MM.1S (cell line): ENCODE measurements at regions not wholly inside any gene's neighbourhood (a gene's known extent, or its start where the extent isn't known, plus 50 kb on each side); places are given as distances from the start of the nearest gene placed in this dataset.
A peak's percentile ranks its signal among the peaks of the same experiment; 100 is the strongest.

Experiments
- DNase-seq: peaks from one replicate; pipeline ENCODE4 v3.0.0-alpha.2; 2015
- H2AFZ ChIP-seq: fragments of 300-600 bp; sonication (generic); 2 replicates; pipeline ENCODE4 v1.6.0; 2016; ENCODE audit warnings: antibody characterized with exemption, low read length
- H3F3A ChIP-seq: fragments of 300-600 bp; sonication (generic); 2 replicates; pipeline ENCODE4 v1.6.1; 2016; ENCODE audit warnings: mild to moderate bottlenecking, antibody characterized with exemption, low read length, moderate library complexity, mixed read lengths; ENCODE audit not compliant: insufficient read depth
- H3K27ac ChIP-seq: fragments of 300-600 bp; sonication (generic); 2 replicates; pipeline ENCODE4 v1.5.1; 2016; ENCODE audit warnings: mild to moderate bottlenecking, low read length
- H3K27me3 ChIP-seq: fragments of 300-600 bp; sonication (generic); replicated peaks from 2 replicates; pipeline ENCODE4 v1.6.0; 2016; ENCODE audit warnings: low read length; ENCODE audit not compliant: insufficient read depth
- H3K36me3 ChIP-seq: fragments of 300-600 bp; sonication (generic); replicated peaks from 2 replicates; pipeline ENCODE4 v1.6.1; 2016; ENCODE audit warnings: mild to moderate bottlenecking, low read length, mixed read lengths; ENCODE audit not compliant: insufficient read depth
- H3K4me1 ChIP-seq: fragments of 300-600 bp; sonication (generic); 2 replicates; pipeline ENCODE4 v1.6.1; 2016; ENCODE audit warnings: low read length, mixed read lengths
- H3K4me2 ChIP-seq: fragments of 300-600 bp; sonication (generic); 2 replicates; pipeline ENCODE4 v1.6.0; 2016; ENCODE audit warnings: low read depth, low read length
- H3K4me3 ChIP-seq: fragments of 300-600 bp; sonication (generic); 2 replicates; pipeline ENCODE4 v1.5.1; 2016; ENCODE audit warnings: low read length, mixed read lengths
- H3K79me2 ChIP-seq: fragments of 300-600 bp; sonication (generic); 2 replicates; pipeline ENCODE4 v1.6.1; 2016; ENCODE audit warnings: mixed run types, low read length, mixed read lengths
- H3K9ac ChIP-seq: fragments of 300-600 bp; sonication (generic); 2 replicates; pipeline ENCODE4 v1.6.1; 2016; ENCODE audit warnings: low read length, mixed read lengths
- H3K9me2 ChIP-seq: fragments of 300-600 bp; sonication (generic); replicated peaks from 2 replicates; pipeline ENCODE4 v1.6.1; 2016; ENCODE audit warnings: mild to moderate bottlenecking, low read length, mixed read lengths; ENCODE audit not compliant: insufficient read depth
- H3K9me3 ChIP-seq: fragments of 300-600 bp; sonication (generic); replicated peaks from 2 replicates; pipeline ENCODE4 v1.6.1; 2016; ENCODE audit warnings: mild to moderate bottlenecking, low read length, mixed read lengths; ENCODE audit not compliant: insufficient read depth
- H4K20me1 ChIP-seq: fragments of 300-600 bp; sonication (generic); 2 replicates; pipeline ENCODE4 v1.6.1; 2016; ENCODE audit warnings: mild to moderate bottlenecking, low read length, moderate library complexity, mixed read lengths; ENCODE audit not compliant: insufficient read depth
- EZH2 ChIP-seq: fragments of 300-600 bp; sonication (generic); optimal IDR thresholded peaks from 2 replicates; pipeline ENCODE3; 2017; ENCODE audit warnings: low read depth, mild to moderate bottlenecking, antibody characterized with exemption, low read length, mixed read lengths
- EZH2phosphoT487 ChIP-seq: fragments of 300-600 bp; sonication (generic); IDR thresholded peaks from 2 replicates; pipeline ENCODE4 v1.6.1; 2018; ENCODE audit warnings: antibody characterized with exemption, low read length
- TF ChIP-seq, protein P1 (sequence below): fragments of 300-600 bp; sonication (generic); IDR thresholded peaks from 2 replicates; pipeline ENCODE4 v1.5.1; 2016; ENCODE audit warnings: antibody characterized with exemption, low read length, mixed read lengths

DNA sequence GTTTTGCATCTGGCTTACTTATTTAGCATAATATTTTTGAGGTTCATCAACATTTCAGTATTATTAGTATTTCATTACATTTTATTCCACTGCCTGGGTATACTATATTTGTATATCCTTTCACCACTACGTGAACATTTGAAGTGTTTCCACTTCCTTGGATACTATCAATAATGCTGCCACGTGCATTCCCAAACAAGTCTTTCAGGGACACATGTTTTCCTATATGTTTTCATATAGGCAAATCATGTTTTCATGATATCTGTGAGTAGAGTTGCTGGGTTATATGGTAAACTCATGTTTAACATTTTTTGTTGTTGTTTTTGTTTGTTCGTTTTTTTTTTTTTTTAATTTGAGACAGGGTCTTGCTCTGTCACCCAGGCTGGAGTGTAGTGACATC is 380.1 kb downstream of the OMA1 start:
- no peaks in the 10 kb centered on the region for H3F3A ChIP-seq
- H3K9ac ChIP-seq: no peak overlapping the region
- no peaks in the 10 kb centered on the region for H3K79me2 ChIP-seq
- no peaks in the 10 kb centered on the region for H3K4me1 ChIP-seq
- no peak overlapping the region for H3K4me3 ChIP-seq
- H3K9me2 ChIP-seq: no peaks in the 10 kb centered on the region
- H4K20me1 ChIP-seq: no peaks in the 10 kb centered on the region
- H3K27me3 ChIP-seq: no peaks in the 10 kb centered on the region
- H3K4me2 ChIP-seq: no peak overlapping the region
- H3K36me3 ChIP-seq: no peaks in the 10 kb centered on the region
- TF ChIP-seq, protein P1, sequence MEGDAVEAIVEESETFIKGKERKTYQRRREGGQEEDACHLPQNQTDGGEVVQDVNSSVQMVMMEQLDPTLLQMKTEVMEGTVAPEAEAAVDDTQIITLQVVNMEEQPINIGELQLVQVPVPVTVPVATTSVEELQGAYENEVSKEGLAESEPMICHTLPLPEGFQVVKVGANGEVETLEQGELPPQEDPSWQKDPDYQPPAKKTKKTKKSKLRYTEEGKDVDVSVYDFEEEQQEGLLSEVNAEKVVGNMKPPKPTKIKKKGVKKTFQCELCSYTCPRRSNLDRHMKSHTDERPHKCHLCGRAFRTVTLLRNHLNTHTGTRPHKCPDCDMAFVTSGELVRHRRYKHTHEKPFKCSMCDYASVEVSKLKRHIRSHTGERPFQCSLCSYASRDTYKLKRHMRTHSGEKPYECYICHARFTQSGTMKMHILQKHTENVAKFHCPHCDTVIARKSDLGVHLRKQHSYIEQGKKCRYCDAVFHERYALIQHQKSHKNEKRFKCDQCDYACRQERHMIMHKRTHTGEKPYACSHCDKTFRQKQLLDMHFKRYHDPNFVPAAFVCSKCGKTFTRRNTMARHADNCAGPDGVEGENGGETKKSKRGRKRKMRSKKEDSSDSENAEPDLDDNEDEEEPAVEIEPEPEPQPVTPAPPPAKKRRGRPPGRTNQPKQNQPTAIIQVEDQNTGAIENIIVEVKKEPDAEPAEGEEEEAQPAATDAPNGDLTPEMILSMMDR: no peak
- no peak for TF ChIP-seq EZH2
- no peak for TF ChIP-seq EZH2phosphoT487
- no peak overlapping the region for H2AFZ ChIP-seq
- H3K27ac ChIP-seq: no peak overlapping the region
- no peak for DNase-seq
- no peaks in the 10 kb centered on the region for H3K9me3 ChIP-seq

DNA sequence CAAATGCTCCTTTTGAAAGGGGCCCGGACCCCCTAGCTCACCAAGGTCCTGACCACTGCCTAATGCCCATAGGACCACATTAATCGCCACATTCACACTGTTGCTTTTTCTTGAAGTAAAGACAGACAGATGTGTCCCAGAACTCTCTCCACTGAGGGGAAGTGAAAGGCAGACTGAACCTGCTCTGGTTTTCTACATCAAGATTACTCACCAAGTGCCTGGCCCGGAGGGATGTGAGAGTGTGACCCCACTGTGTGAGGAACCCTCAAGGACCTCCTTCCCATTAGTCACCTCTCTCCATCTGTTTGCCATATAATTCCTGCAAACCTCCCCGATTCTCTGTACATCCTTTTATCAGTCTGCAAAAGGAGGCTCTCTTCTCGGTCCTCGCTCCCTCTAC is 381.5 kb downstream of the OMA1 start:
- Histone ChIP-seq H3K79me2 (no peaks in the 10 kb centered on the region), H2AFZ (no peak overlapping the region)
- no peak for DNase-seq

DNA sequence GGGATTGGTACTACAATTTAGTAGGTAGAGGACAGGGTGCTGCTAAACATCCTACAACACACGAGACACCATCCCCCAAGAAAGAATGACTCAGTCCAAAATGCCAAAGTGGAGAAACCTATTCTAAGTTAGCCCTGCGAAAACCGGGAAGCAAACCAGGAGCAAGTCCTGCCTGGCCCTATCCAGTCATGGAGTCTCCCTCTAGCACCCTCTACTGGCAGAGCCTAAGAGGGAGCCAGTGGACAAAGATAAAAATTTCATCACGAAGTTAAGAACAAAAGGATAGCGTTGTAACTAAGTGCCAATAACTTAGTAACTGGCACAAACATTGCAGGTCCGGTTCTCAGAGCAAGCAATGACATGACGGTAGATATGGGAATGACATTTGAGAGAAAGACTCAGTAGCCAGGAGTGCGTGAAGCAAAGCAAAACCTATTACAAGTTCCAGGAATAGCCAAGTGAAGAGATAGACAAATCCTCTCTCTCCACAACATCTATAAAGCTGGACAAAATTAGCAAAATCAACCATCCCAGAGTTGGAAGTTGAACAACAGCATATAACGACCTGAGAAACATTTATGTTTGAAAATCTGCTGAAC is 383.5 kb downstream of the OMA1 start:
- Histone ChIP-seq H3K4me1 (no peaks in the 10 kb centered on the region), H3K9me2 (no peaks in the 10 kb centered on the region), H3K27ac (no peak overlapping the region), H3F3A (no peaks in the 10 kb centered on the region), H3K4me3 (no peak overlapping the region), H3K79me2 (no peaks in the 10 kb centered on the region), H3K36me3 (no peaks in the 10 kb centered on the region), H3K27me3 (no peaks in the 10 kb centered on the region), H3K4me2 (no peak overlapping the region), H4K20me1 (no peaks in the 10 kb centered on the region), H2AFZ (no peak overlapping the region), H3K9ac (no peak overlapping the region), H3K9me3 (no peaks in the 10 kb centered on the region)
- no peak for TF ChIP-seq EZH2phosphoT487
- TF ChIP-seq, protein P1: peak; percentile 76
- TF ChIP-seq EZH2: no peak
- DNase-seq: peak; percentile 28

More for the DNA sequence above, 381.5 kb downstream of the OMA1 start:
- no peak for TF ChIP-seq EZH2
- no peak for TF ChIP-seq EZH2phosphoT487
- TF ChIP-seq, protein P1: no peak
- no peak overlapping the region for H3K4me3 ChIP-seq
- no peaks in the 10 kb centered on the region for H3F3A ChIP-seq
- no peak overlapping the region for H3K27ac ChIP-seq
- no peaks in the 10 kb centered on the region for H3K4me1 ChIP-seq
- H3K4me2 ChIP-seq: no peak overlapping the region
- no peaks in the 10 kb centered on the region for H4K20me1 ChIP-seq
- no peaks in the 10 kb centered on the region for H3K9me2 ChIP-seq
- no peak overlapping the region for H3K9ac ChIP-seq
- H3K9me3 ChIP-seq: no peaks in the 10 kb centered on the region
- H3K36me3 ChIP-seq: no peaks in the 10 kb centered on the region
- no peaks in the 10 kb centered on the region for H3K27me3 ChIP-seq
